Eye (tissue), 1 donor: ENCODE measurements at regions not wholly inside any gene's neighbourhood (a gene's known extent, or its start where the extent isn't known, plus 50 kb on each side); places are given as distances from the start of the nearest gene placed in this dataset.
"Not testable (repeated sequence)": the region's sequence is repeated elsewhere in the genome, so short reads cannot be mapped to it uniquely, and the experiment has no call there.

Experiments
- DNase-seq: peaks from one replicate; pipeline ENCODE4 v3.0.0-alpha.2; 2015

DNA sequence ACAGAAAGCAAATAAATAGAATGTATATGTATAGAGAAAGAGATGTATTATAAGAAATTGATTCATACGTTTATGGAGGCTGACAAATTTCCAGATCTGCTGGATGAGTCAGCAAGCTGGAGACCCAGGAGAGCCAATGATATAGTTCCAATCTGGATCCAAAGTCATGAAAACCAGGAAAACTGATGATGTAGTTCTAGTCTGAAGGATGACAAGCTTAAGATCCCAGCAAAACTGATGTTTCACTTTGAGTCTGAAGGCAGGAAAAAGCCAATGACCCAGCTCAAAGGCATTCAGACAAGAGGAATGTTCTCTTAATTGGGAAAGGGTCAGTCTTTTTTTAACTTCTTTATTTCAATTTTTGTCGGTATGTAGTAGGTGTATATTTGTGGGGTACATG lies 102.6 kb downstream of the LHFPL1 start:
- DNase-seq, result no peak

- no peak for DNase-seq
Observed at GRCh38 chrX:112571388-112571787, 108.3 kb downstream of the LHFPL1 start.

DNA sequence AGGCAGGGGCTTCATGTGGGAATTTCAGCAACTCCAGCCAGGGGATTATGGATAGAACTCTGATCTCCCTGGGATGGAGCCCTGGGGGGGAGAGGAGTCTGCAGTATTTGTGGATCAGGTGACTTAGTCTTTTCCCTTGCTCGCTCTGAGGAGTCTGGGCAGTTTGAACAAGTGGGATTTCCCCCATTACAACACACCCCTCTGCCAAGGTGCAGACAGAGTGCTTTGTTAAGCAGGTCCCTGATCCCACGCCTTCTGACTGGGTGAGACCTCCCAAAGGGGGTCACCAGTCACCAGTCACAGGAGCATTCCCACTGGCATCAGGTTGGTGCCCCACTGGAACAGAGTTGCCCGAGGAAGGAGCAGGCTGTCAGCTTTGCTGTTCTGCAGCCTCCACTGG lies 123.9 kb downstream of the LHFPL1 start:
- DNase-seq, result no peak

GRCh38 chrX:112545051-112545450 lies 134.7 kb downstream of the LHFPL1 start:
- DNase-seq, result no peak

DNA sequence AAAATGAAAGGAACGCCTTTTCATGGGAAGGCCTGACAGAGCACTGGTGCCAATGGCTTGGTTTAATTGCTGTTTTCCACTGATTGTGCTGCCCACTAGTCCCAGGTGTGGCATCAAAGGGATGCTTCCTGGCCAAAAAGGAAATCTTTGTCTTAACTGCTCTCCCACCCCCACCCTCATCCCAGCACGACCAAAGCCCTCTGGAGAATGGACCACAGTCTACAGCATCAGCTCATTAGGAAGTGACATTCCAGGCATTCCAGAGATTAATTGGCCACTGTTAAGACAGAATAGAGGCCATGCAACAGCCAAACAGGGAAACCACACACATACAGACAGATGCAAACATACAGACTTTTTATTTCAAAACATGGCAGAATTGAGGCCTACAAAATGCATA lies 143.2 kb downstream of the LHFPL1 start:
- peak; percentile 53 for DNase-seq

DNA sequence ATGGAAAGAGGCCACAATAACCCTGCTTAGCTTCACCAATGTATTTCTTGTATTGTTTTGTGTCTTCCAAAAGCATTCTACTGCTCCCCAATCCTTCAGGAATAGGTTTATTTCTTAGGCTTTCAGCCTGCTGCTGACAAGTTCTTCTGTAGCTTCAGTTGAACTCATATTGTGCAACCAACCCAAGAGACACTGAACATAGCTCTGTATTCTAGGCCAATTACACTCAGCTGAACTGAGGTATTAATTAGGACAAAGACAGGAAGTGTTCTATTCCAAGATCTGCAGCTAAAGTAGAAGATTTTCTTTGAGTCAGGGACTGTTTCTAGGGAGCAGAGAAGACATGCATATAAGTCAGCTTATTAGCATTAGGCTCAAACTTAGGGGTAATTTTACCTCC lies 151.8 kb downstream of the LHFPL1 start:
- DNase-seq, result no peak

GRCh38 chrX:112521676-112522075 lies 158.1 kb downstream of the LHFPL1 start:
- no peak for DNase-seq

DNA sequence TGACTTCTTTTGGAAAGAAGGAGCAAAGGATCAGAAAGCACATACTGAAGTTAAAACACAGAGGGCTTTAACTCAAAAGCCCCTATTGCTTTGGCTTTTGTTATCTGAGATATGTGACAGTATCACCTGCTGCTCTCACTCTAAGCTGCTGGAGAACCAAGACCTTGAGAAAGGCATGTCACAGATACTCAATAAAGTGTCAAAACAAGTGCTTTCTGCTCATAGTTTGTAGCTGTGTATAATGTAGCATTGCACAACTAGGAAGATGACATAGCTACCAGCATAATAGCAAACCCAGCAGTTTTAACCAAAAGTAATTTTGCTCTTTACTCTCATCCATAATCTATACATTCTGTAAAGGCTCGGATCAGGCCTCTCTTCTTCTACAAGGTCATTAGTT lies 159.6 kb downstream of the LHFPL1 start:
- DNase-seq, result no peak

DNA sequence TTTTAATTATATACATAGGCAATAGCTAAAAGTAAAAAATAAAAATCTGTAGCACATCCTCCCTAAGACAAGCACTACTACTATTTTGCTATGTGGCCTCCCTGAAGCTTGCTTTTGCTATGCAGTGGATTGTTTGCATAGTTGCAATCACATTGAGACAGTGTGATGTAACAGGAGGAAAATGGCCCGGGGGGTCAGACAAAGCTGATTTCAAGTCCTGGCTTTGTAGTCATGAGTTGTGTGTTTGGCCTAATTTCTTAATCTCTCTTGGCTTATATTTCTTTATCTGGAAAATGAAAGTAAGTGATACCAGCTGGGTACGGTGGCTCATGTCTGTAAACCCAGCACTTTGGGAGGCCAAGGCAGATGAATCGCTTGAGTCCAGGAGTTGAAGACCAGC lies 166.6 kb downstream of the LHFPL1 start:
- no peak for DNase-seq

DNA sequence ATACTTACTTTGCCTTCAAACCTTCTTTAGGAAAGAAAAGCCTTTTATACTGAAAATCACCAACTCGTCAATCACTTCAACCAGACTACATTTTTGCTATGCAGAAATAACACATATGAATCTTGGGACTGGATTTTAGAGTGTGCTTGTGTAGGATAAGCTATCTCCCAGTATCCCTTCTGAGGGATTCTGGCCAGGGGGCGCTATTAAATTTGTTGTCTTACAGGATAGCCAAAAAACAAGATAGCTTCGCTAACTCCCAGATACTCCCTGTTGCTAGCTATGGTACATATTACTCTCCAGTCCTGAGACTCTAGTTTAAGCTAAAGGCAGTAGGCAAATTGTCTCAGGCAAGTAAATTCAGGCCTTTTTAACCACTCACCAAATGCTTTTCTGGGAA lies 167.2 kb downstream of the LHFPL1 start:
- DNase-seq, result no peak

DNA sequence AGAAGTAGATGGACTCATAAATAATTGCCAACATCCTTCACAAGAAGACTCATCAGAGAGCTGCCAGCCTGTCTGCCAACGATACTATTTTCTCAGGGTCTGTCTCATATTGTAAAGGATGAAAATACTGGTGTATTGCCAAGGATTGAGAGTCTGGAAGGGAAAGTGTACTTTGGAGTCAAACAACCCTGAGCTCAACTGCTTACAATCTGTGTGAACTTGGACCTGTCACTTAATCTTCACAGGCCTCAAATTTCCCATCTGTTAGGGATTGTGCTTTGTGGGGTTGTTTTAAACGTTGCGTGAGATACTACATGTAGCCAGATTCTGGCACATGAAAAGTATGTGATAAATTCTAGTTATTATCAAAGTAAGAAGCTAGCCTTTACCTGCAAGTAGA lies 169.1 kb downstream of the LHFPL1 start:
- no peak for DNase-seq

DNA sequence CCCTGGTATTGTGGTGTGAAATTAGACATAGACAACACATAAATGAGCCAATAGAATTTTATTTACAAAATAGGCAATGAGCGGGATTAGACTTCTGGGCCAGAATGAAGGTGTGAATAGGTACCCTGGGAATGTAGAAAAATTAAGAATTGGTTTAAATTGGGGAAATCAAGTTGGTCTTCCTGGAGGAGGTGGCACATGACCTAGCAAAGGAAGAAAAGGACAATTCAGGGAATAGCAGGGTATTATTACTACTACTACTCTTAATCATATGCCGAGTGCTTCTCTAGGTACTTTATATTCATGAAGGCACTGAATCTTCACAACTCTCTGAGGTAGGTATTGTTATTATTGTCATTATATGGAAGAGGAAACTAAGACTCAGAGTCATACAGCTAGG lies 202.1 kb downstream of the LHFPL1 start:
- no peak for DNase-seq

DNA sequence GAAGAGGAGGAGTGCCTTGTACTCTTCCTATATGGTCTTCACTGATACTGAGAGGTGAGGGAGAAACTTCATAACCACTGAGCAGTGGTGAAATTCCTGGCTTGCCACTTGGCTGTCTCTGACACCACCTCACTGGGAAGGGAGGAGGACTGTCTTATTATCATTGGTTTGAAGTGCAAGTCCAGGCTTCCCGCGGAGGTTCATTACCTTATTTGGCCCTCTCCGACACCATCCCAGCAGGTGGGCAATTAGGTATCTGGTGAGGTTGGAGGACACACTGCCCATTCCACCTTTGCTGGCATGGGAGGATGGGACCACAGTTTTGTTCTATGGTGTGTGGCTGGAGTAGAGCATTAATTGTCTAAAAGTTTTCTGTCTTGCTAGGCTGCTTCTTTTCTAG lies 206.1 kb downstream of the LHFPL1 start:
- DNase-seq, result no peak

DNA sequence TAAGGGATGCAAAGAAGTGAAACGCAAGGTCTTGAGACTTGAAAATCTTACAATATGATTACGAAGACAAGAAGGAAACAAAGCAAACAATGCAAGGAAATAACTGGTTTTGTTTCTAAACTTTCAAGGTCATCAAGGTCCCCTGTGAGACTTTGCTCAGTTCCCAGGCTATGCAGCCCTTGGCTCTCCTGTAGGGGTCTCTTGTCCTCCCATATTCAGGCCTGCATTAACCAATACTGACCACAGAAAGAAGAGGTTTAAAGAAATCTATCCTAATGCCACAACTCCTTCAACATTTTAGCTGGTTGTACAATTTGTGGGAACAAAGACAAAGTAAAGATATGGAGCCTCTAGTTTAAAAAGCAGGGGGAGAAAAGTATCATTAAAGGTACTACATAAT lies 209.2 kb downstream of the LHFPL1 start:
- no peak for DNase-seq

DNA sequence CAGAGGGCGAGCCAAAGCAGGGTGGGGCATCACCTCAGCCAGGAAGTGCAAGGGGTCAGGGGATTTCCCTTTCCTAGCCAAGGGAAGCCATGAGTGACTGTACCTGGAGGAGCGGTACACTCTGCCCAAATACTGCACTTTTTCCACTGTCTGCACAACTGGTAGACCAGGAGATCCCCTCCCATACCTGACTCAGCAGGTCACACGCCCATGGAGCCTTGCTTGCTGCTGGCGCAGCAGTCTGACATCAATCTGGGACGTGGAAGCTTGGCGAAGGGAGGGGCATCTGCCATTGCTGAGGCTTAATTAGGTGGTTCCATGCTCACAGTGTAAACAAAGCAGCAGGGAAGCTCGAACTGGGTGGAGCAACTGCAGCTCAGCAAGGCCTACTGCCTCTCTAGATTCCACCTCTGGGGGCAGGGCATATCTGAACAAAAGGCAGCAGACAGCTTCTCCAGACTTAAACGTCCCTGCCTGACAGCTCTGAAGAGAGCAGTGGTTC lies 217.7 kb downstream of the LHFPL1 start:
- peak; percentile 4 for DNase-seq

- DNase-seq, result no peak
Observed at GRCh38 chrX:112457788-112458187, 221.9 kb downstream of the LHFPL1 start.

GRCh38 chrX:112450810-112451209 lies 228.9 kb downstream of the LHFPL1 start:
- DNase-seq, result no peak

GRCh38 chrX:112440277-112440676 lies 239.5 kb downstream of the LHFPL1 start:
- no peak for DNase-seq

DNA sequence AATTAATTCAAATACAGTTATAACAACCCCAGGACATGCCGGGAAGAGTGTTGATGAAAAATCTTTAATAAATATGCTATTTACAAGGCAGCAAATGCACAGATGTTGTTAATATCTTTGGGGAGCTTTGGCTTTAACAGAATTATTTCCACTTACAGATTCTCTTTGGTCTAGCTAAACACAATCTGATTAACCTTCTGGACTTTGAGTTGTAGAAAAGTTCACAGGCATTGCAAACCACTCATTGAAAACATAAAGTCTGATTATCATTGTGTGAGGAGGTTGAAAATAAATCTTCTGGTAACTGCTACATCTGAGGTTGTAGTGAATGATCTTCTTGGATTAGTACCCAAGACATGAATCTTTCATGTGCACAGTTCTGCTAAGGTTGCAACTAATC lies 255.6 kb downstream of the LHFPL1 start:
- DNase-seq, result no peak

DNA sequence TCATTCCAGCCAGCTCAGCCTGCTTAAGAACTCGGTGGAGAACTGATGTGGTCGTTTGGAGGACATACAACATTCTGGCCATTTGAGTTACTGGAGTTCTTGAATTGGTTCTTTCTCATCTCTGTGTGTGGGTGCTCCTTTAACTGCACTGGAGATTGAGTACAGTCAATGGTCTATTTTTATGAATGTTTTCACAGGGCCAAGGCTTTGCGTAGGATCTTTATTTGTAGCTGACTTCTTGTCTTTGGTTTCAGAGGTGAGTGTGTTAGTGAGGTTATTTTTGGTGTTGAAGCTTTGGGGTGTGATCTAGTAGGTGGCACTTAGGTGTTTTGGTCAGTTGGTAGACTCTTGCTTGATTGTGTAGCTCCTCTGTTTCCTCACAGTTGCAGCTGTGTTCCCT lies 288.4 kb downstream of the LHFPL1 start:
- no peak for DNase-seq

DNA sequence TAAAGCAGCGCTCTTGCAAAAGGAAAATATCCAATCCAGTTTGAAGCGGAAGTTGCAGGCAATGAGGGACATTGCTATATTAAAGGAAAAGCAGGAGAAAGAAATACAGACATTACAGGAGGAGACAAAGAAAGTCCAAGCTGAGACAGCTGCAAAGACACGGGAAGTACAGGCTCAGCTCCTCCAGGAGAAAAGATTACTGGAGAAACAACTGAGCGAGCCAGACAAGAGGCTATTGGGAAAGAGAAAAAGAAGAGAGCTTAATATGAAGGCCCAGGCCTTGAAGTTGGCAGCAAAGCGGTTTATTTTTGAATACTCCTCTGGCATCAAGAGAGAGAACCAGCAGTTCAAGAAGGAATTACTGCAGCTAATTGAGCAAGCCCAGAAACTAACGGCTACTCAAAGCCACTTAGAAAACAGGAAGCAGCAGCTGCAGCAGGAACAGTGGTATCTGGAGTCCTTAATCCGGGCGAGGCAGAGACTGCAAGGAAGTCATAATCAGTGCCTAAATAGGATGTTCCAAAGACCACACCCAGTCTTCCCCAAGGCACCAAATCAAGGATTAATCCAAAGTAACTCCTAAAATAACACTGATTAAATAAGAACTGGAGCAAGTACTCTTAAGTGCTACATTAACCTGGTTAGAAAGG lies 298.0 kb downstream of the LHFPL1 start:
- DNase-seq, result not testable (repeated sequence)

DNA sequence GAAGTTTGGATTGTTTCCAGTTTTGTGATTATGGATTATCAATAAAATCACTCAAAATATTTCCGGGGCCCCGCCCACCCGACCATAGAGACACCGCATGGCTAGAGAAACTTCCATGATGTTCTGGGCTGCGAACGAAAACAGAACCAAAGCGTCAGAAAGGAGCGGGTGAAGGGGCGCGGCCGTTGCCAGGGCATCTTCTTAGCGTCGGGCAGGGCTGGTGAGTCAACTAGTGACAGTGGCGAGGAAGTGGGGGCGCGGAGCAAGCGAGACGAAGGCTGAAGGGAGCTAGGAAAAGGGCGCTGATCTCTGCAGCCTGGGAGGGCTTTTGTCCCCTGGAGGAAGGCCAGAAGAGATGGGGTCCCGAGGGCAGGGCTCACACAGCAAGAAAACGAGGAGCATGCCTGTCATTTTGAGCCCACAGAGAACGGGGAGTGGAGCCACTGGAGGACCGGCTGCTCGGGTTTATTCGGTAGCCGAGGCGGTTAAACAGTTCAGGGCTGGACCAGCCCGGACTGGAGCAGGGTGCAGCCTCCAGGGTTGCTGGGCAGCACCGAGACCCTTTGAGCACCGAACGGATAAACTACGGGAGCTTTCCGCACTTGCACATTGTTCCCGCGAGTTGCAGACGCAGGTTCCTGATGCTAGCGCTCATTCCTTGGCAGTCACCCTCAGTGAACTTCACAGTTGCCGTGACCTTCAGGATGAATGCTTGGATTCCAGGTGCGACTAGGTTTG lies 298.1 kb upstream of the TRPC5 start:
- no peak for DNase-seq

DNA sequence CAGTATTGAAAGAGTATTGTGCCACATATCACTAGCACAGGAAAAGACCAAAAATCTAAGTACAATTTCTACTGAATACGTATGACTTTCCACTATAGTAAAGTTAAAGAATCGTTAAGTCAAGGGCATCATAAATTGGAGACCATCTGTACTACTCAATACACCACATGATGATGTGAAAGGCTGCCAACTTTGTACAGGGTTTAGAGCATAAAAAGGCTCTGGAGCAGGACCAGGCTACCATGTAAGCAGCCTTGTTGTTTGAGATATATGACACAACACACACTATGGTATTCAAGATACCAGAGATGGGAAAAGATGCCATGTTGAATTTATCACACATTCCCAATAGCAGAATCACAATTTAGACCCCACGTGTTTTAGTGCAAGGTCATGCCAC lies 294.9 kb upstream of the TRPC5 start:
- no peak for DNase-seq

DNA sequence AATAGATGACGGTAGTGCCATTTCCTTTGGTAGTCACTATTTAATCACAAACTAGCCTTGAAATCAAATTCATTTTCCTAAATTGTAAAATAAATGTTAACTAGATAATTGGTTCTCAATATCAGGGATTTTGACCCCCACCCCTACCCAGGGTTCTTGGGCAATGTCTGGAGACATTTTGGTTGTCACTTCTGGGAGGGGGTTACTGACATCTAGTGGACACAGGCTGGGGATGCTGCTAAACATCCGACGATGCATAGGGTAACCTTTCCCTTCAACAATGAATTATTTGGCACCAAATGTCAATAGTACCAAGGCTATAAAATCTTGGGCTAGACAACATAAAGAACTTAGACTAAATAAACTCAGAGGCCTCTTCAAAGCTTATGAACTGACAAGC lies 285.8 kb upstream of the TRPC5 start:
- peak; percentile 3 for DNase-seq

GRCh38 chrX:112367065-112367464 lies 284.5 kb upstream of the TRPC5 start:
- DNase-seq, result no peak
